Skeletal muscle satellite cell (primary cell): ENCODE measurements at regions not wholly inside any gene's neighbourhood (a gene's known extent, or its start where the extent isn't known, plus 50 kb on each side); places are given as distances from the start of the nearest gene placed in this dataset.
A peak's percentile ranks its signal among the peaks of the same experiment; 100 is the strongest.

Experiments
- H3K27me3 ChIP-seq: 2 replicates; pipeline ENCODE4 v1.7.0; 2013; ENCODE audit warnings: low read length; ENCODE audit not compliant: control insufficient read depth, insufficient read depth
- H3K36me3 ChIP-seq: 2 replicates; pipeline ENCODE4 v1.7.0; 2013; ENCODE audit warnings: mild to moderate bottlenecking, control low read depth, low read length; ENCODE audit not compliant: insufficient read depth
- H3K4me1 ChIP-seq: 2 replicates; pipeline ENCODE4 v1.7.0; 2013; ENCODE audit warnings: low read length; ENCODE audit not compliant: control insufficient read depth, insufficient read depth
- H3K4me2 ChIP-seq: 2 replicates; pipeline ENCODE4 v1.7.0; 2013; ENCODE audit warnings: mild to moderate bottlenecking, low read length
- H3K4me3 ChIP-seq: 2 replicates; pipeline ENCODE4 v1.7.0; 2013; ENCODE audit warnings: low read length
- H3K9ac ChIP-seq: 2 replicates; pipeline ENCODE4 v1.7.0; 2013; ENCODE audit warnings: mild to moderate bottlenecking, low read depth, low read length, moderate library complexity
- H3K9me3 ChIP-seq: replicated peaks from 2 replicates; pipeline ENCODE4 v1.7.0; 2013; ENCODE audit warnings: mild to moderate bottlenecking, control low read depth, low read length

DNA sequence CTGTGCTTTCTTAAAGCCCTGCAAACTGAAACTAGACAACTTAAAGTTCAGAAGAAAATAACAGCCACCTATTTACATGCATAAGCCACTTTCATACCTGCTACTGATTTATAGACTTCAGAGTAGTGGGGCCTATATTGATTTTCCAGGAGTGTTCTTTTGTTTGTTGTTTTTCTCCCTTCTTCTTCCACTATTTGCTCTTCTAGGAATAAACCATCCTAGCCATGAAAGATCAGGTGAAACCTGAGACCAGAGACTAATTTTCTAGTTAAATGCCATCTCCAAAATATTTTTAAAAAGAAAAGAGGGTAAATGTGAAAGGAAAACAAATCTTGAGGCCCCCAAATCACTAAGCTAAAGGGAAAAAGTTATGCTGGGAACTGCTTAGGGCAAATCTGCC lies 72.4 kb upstream of the C1GALT1 start:
- H3K4me3 ChIP-seq = no peak overlapping the region
- no peaks in the 10 kb centered on the region for H3K4me1 ChIP-seq
- H3K9me3 ChIP-seq = no peaks in the 10 kb centered on the region
- H3K9ac ChIP-seq = no peak overlapping the region
- H3K4me2 ChIP-seq = no peak overlapping the region
- H3K27me3 ChIP-seq = no peaks in the 10 kb centered on the region
- H3K36me3 ChIP-seq = no peaks in the 10 kb centered on the region

DNA sequence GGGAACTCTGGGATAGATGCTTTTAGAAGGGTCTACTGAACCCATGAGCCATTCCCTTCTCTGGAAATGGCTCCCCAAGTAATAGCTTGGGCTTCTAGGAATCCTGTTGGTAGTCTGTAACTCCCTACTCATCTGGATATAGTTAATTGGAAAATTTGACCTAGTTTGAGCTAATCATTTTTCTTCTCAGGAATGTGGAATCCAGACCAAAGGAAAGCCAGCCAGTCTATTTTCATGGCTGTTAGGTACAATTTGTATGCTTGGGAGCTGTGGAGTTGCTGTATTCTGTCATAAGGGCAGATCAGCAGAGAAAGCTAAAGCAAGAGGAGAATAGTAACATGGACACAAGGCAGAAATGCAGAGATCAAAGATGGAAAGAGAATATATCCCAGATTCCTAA lies 71.6 kb upstream of the C1GALT1 start:
- Histone ChIP-seq H3K36me3 (no peaks in the 10 kb centered on the region), H3K4me2 (no peak overlapping the region), H3K4me3 (no peak overlapping the region), H3K4me1 (no peaks in the 10 kb centered on the region), H3K9ac (no peak overlapping the region), H3K9me3 (no peaks in the 10 kb centered on the region), H3K27me3 (no peaks in the 10 kb centered on the region)

DNA sequence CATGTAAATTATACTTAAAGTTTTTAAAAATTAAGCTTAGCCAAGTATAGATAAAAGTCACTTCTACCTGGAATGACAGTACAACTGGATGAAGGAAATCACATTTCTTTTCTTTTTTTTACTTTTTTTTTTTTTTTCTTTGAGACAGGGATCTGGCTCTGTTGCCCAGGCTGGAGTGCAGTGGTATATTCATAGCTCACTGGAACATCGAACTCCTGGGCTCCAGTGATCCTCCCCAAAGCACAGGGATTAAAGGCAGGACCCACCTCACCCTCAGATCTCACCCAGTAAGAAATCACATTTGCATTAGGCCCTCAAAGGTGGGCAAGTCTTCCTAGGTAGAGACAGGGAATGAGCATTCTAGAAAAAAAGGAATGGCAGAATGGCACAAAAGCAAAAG lies 69.5 kb upstream of the C1GALT1 start:
- no peak overlapping the region for H3K4me2 ChIP-seq

DNA sequence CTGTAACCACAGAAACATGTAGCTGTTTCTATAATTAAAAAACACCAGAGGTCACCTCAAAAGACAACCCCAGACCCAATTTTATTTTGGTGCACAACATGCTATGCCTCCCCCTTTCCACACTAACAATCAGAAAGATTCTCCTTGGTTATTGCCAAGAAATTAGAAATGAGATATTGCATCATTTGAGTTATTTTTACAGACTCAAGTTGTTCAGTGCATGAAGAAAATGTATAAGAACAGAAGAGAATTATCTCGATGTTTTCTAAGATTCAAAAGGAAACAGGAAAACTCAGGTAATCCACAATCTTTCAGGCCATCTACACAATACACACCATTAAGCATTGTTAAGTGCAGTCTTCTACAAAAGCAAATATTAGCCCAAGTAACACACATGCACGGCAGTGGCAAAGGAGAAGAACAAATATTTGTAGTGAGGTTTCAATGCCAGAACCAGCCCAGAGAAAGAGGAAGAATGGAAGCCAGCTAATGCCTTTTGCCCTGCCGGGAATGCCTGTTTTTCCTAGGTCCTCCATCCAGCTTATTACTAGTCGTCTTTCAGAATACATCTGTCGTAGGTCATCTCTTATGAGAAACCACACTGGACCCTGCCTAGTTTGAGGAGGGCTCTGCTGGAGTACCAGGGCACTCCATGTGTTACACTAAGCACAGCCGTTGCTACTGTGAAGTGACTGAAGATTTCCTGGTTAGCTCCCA lies 67.6 kb upstream of the C1GALT1 start:
- Histone ChIP-seq H3K36me3 (no peaks in the 10 kb centered on the region), H3K9ac (no peak overlapping the region)

More for the DNA sequence above, 69.5 kb upstream of the C1GALT1 start:
- Histone ChIP-seq H3K4me3 (no peak overlapping the region), H3K9ac (no peak overlapping the region), H3K4me1 (no peaks in the 10 kb centered on the region), H3K9me3 (no peaks in the 10 kb centered on the region), H3K27me3 (no peaks in the 10 kb centered on the region), H3K36me3 (no peaks in the 10 kb centered on the region)

DNA sequence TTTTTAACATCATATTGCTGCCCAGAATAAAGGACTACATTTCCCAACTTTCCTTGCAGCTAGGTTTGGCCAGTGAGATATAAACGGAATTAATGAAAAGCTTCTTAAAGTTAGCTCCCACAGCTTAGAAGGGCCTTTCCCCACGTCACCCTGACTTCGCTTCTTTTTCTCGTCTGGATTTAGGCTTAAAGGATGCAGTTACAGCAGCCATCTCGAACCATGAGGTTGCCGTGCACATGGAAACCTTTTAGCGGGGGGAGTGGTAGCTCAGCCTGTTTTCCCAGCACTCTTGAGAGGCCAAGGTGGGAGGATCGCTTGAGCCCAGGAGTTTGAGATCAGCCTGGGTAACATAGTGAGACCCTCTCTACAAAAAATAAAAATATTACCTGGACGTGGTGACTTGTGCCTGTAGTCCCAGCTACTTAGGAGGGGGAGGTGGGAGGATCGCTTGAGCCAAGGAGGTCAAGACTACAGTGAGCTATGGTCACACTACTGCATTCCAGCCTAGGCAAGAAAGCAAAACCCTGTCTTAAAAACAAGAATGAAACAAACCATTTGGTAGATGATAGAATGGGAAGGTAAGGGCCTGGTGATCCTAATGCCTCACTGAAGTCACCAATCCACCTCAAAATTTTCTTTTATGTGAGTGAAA lies 64.3 kb upstream of the C1GALT1 start:
- Histone ChIP-seq H3K27me3 (no peaks in the 10 kb centered on the region), H3K9ac (no peak overlapping the region), H3K36me3 (no peaks in the 10 kb centered on the region), H3K9me3 (no peaks in the 10 kb centered on the region), H3K4me1 (peaks cover 17% of the 10 kb centered on the region), H3K4me2 (no peak overlapping the region), H3K4me3 (no peak overlapping the region)

More for the DNA sequence above, 67.6 kb upstream of the C1GALT1 start:
- Histone ChIP-seq H3K9me3 (no peaks in the 10 kb centered on the region), H3K4me2 (no peak overlapping the region), H3K4me1 (no peaks in the 10 kb centered on the region), H3K4me3 (no peak overlapping the region), H3K27me3 (no peaks in the 10 kb centered on the region)

DNA sequence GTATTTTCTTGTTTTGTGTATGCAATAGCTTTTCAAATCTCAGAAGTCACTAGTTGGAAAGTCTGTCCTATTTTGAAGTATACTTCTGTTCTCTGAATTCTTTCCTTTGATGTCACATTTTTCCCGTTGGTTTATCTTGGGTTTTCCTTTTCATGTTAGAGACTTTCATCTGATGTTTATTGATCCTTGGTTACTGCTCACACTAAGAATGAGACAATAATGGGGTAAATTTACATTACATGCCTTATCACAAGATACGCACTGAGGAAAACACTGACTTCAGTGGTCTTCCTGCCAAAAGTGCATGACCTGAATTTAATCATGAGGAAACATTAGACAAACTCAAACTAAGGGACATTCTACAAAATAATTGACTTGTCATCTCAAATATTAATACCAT lies 63.5 kb upstream of the C1GALT1 start:
- Histone ChIP-seq H3K4me1 (peaks cover 25% of the 10 kb centered on the region), H3K27me3 (no peaks in the 10 kb centered on the region), H3K9me3 (no peaks in the 10 kb centered on the region), H3K4me2 (no peak overlapping the region), H3K4me3 (no peak overlapping the region), H3K9ac (no peak overlapping the region), H3K36me3 (no peaks in the 10 kb centered on the region)

DNA sequence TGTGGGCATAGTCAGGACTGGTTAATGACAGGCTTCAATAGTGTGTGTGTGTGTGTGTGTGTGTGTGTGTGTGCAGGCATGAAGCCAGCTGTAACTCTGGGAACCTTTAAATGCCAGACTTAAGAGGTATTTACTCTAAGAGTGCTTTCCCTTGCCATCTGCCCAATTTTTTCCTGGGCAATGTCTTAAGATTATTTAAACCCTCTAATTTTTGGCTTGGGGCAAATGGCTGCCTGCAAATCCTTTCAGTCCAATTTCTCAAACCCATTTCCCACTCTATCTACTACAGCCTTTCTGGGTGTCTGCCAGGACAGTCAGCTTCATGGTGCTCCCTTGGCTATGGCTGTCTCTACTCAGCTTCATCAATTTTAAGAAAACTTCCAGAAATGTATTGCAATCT lies 62.6 kb upstream of the C1GALT1 start:
- Histone ChIP-seq H3K4me2 (no peak overlapping the region), H3K9me3 (no peaks in the 10 kb centered on the region), H3K4me3 (no peak overlapping the region), H3K36me3 (no peaks in the 10 kb centered on the region), H3K4me1 (peaks cover 25% of the 10 kb centered on the region), H3K9ac (no peak overlapping the region), H3K27me3 (no peaks in the 10 kb centered on the region)

DNA sequence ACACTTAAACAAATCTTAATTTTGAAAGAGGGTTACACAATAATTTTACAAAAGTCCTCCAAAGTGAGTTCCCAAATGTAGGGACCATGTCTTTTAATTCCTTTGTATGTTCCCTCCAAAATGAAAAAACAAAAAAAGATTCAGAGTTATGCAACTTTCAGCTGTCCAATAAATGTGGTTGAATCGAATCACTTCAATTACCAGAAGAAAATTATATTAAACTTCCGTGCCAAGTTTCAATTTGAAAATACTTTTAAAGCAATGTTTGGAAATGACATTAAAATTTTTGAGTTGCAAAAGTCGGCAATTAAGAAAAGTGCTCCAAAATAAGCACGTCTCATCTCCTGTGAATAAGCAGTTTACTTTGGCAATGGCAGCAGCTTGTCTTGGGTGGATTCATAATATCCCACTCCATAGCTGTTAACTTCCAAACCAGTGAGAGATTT lies 60.3 kb upstream of the C1GALT1 start:
- H3K9ac ChIP-seq = peak overlapping the region; percentile 7
- no peaks in the 10 kb centered on the region for H3K27me3 ChIP-seq
- H3K4me2 ChIP-seq = peak overlapping the region; percentile 63
- H3K9me3 ChIP-seq = no peaks in the 10 kb centered on the region
- H3K36me3 ChIP-seq = no peaks in the 10 kb centered on the region
- H3K4me3 ChIP-seq = no peak overlapping the region
- peaks cover 25% of the 10 kb centered on the region for H3K4me1 ChIP-seq

DNA sequence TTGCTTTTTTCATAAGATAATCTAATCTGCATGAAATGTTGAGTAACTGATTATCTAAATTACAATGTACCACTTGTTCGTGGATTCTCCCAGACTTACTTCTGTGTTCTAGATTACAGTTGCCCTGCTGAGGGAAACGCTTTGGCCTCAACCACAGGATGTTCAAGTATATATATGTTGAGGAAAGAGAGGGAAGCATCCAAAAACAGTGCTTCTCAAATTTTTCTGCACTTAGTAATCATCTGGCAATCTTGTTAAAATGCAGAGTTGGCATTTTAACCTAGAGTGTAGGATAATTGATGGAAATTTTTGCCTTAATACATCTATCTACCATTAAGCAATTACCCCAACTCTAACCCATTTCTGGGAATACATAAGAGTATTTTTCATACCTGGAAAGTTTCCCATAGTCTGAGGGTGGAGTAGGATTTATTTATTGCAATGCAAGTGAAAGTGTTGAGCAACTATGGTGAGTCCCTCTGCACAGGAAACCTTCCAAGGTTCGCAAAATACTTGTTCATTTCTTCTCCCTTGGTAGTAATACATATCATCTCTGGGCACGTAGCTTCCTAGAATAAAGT lies 59.6 kb upstream of the C1GALT1 start:
- H3K4me1 ChIP-seq = peaks cover 25% of the 10 kb centered on the region
- H3K9me3 ChIP-seq = no peaks in the 10 kb centered on the region
- no peaks in the 10 kb centered on the region for H3K27me3 ChIP-seq
- H3K4me3 ChIP-seq = no peak overlapping the region
- peak overlapping the region; percentile 7 for H3K9ac ChIP-seq
- H3K36me3 ChIP-seq = no peaks in the 10 kb centered on the region
- peak overlapping the region; percentile 63 for H3K4me2 ChIP-seq

DNA sequence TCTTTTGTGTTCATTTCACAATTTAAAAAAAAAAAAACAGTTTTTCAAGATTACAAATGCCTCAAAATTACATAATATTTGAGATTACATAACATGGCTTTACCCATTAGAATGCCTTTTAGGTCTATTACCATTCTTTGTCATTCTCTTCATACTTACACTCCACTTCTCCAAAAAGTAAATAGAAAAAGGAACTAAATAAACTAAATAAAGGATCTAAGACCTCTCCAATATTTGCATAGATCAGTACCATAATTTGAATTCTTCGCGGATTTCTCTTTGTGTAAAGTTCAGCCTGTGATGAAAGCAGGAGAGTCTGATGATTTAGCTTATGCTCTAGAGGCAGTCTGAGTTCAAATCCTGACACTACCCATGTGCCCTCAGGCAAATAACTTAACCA lies 56.4 kb upstream of the C1GALT1 start:
- H3K27me3 ChIP-seq = no peaks in the 10 kb centered on the region
- H3K9ac ChIP-seq = no peak overlapping the region
- no peaks in the 10 kb centered on the region for H3K9me3 ChIP-seq
- no peak overlapping the region for H3K4me2 ChIP-seq
- H3K4me3 ChIP-seq = no peak overlapping the region
- H3K36me3 ChIP-seq = no peaks in the 10 kb centered on the region
- peaks cover 25% of the 10 kb centered on the region for H3K4me1 ChIP-seq

DNA sequence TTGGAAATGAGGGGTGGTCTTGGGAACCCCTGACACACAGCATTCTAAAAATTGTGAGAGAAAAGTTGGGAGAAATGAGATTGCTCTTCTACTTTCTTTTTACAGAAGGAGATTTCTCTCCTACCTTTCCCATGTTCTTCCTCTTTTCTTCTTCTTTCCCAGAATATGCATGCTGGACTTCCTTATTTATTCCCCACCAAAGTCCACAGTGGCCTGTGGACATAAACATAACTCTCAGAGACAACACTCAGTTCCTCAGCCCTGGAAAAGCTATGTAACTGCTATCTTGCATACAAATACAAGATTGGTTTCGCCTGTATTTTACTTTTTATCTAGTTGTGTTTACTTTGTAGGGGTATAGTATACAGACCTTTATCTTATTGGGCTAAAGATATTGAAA lies 54.6 kb upstream of the C1GALT1 start:
- H3K9ac ChIP-seq = no peak overlapping the region

More for the DNA sequence above, 54.6 kb upstream of the C1GALT1 start:
- Histone ChIP-seq H3K27me3 (no peaks in the 10 kb centered on the region), H3K36me3 (no peaks in the 10 kb centered on the region), H3K9me3 (no peaks in the 10 kb centered on the region), H3K4me2 (no peak overlapping the region), H3K4me1 (peaks cover 11% of the 10 kb centered on the region), H3K4me3 (no peak overlapping the region)
